GM21529 (cell line): ENCODE measurements at regions not wholly inside any gene's neighbourhood (a gene's known extent, or its start where the extent isn't known, plus 50 kb on each side); places are given as distances from the start of the nearest gene placed in this dataset.
"Not testable (repeated sequence)": the region's sequence is repeated elsewhere in the genome, so short reads cannot be mapped to it uniquely, and the experiment has no call there.

Source experiments
- ATAC-seq: cut with Tn5 transposase; IDR thresholded peaks from one replicate; pipeline ENCODE4 v1.9.1; 2021; ENCODE audit not compliant: unreplicated experiment

DNA sequence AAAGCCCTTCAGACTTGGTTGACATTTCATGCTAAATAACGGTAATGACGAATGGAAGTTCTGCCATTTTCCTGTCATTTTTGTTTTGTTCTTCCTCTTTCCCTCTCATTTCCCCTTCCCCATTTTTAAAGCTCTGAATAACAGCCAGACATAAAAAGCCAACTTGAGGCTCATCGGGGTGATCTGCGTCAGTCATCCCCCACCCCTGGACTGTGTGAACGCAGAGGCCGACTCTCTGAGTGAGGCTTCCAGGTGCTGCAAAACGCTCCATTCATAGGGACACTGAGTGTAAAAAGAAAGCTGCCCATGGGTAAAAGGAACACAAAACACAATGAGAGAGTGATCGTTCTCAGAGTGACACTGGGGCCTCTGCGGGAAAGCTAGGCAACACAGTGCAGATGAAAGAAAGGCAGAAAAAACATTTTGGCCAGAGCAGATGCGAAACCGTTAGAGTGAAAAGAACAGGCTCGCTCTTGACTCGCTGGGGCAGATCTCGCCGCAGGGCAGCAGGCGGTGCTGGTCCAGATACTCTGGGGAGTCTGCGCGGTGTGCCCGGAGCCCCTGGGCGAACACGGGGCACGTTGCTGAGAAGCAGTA, 684.8 kb downstream of the QKI start:
- ATAC-seq: no peak

- ATAC-seq: no peak
Observed at GRCh38 chr6:164098857-164099267, 684.3 kb downstream of the QKI start.

DNA sequence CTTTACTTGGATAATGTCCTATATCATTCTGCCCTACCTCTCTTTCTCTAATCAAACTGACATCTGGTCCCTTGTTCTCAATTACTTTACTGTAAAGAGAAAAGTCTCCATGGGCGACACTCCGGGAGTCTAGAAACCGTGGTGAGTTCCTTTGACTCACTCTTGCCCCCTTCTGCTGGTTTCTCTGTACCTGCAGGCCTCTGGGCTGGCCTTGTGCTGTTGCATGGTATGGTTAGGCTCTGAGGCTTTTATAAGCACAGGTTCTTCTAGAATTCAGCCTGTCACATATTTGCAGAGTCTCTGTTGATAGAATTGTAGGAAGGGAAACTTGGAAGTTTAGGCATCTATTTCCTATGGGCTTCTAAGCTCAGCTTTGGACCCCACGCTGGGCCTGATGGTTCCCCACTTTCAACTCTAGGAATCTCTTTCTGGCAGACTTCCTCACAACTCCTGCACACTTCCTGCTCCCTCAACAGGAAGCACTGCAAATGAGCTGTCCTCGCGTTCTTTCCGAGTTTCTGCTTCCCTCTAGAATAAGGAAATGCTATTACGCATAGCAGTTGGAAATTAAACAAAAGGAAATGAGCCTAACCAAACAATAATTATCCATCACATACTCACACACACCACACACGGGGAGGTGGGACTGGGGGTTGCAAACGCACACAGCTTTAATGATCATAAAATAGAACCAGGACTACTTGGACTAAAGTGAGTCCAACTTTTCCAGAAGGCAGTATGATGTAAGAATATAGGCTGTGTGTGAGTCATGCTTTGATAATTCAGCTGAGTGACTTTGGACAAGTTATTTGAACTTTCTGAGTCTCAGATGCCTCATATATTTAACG, 683.3 kb downstream of the QKI start:
- no peak for ATAC-seq

DNA sequence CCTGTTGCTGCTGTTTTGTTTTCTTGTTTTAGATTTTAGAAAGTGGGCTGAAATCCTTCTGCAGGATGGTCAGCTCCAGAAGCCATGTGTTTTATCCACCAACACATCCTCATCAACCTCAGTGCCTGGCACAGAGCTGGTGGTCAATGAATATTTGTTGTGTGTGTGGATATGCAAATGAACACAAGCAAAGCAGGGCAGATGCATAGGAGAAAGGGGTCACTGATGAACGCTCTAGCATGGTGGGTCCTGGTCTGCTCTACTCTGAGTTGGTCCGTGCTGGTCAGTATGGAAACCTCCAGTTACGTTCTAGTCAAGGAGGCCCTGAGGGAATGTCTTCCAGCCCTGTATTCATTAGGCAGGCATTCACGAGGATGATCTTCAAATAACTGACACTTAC, 682.5 kb downstream of the QKI start:
- ATAC-seq: no peak

DNA sequence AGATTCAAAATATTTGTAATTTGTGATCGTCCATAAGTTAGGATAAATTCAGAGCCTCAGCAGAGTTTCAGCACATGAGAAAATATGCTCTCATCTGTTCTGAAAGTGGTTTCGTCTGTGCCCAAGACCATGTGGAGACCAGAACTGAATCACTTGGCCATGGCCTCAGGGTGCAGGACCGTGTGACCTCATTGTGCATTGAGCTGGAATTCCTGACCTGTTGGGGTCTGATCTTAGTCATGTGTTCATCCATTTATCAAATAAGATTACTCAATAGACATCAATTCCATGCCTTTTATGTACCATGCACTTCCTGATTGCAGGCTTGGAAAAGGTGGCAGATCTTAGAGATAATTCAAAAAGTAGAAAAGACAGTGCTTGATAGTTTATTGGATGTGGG, 680.5 kb downstream of the QKI start:
- no peak for ATAC-seq

GRCh38 chr6:164087870-164088269, 673.4 kb downstream of the QKI start:
- no peak for ATAC-seq

DNA sequence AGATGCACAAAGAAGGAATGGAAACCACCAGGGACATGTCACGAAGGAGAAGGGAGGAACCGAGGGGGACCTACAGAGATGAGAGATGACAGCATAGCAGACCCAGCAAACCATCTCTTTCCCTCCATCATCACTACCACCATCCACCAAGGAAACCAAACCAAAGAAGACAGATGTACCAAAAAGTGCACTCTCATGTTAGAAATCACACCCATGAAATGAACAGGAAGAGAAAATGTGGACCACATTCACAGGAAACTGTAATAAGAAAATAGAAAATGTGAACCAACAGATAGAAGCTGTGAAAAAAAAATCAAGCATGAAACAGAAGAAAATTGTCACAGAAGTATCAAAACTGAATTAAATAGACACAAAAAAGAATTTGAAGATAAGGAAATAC, 672.7 kb downstream of the QKI start:
- no peak for ATAC-seq

DNA sequence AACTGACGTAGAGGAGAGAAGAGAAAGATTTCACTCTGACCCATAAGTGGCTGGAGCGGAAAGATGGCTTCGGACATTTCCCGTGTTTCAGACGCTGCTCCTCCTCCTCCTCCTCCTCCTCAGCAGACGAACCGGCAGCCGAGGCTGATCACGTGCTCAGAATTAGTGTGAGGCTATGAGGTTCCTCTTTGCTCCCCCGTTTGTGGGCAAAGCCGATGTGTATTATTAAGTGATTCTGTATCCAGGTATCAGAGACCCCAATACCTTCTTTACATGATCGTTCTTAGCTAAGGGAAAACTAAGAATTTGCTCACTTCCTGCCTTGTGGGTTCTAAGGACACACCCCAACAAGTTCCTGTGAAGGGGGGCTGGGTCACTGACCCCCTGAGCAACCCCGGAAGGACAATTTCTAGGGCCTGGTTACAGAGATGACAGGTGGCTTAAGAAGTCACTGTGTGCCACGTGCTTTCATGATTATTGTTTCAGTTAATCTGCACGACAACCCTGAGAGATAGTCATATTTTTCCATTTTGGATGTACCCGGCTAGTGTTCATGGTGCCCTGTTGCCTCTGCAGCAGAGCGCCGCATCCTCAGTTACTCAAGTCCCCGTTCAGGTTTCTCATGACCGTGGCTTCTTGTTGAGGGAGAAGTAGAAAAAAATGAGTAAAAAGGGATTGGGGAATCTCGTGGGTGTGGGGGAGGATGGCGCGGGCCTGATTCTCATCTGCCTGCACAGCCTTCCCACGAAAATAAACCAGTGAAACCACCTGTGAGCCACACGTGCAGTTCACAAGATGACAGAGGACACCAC, 671.8 kb downstream of the QKI start:
- no peak for ATAC-seq

DNA sequence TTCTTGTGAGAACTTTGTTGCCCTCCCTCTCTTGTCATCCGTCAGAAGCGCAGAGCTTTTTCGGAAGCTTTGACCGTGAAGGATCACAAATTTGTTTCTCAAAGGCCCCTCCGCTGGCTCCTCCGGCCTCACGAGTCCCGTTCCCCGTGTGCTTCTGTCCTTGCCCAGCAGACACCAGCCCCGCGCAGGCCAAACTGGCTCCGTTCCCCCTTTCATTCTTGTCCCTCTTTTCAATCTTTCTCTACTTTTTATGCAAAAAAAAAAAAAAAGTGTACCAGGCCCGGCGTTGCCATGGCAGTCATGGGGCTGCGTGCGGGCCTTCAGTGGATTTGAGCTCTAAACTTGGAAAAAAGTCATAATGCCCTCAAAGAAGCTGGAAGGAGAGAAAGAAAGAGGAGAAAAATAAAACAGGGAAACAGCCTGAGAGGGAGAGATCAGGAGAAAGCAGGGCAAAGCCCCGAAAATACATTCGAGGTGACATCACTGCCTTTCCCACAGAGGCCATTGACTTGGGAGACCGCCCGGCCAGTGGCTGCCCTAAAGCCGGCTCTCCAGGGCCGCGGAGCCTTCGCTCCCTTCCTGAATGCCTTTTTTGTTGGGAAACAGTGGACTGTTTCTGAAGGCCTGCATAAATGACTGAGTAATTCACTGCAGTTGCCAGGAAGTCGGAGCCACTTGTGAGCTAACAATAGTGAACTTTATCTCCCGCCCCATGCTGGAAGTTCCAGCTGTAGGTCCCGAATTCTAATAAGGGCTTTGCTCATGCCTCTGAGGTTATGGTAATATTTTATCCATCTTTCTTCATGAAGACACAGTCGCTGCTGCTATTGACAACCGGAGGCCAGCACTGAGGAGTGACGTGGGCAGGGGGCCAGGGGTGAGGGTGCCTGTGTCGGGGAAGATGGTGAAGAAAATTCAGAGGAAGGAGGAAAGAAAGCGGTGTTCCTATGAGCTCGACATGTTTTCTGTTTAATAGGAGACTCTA, 670.9 kb downstream of the QKI start:
- no peak for ATAC-seq

DNA sequence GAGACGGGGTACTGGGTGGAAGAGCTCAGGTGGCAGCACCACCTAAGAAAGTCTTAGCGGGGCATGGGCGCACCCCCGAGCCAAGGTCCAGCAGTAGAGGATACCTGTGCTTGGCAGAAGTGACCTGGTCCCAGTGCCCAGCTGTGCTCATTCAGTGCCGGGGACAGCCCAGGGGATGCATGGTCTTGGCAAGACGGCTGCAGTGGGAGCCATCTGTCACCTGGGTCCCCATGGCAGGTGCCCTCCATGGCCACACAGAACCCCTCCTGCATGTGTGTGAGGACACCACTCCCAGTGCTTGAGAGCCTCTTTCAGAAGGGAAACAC, 664.7 kb downstream of the QKI start:
- ATAC-seq: no peak

DNA sequence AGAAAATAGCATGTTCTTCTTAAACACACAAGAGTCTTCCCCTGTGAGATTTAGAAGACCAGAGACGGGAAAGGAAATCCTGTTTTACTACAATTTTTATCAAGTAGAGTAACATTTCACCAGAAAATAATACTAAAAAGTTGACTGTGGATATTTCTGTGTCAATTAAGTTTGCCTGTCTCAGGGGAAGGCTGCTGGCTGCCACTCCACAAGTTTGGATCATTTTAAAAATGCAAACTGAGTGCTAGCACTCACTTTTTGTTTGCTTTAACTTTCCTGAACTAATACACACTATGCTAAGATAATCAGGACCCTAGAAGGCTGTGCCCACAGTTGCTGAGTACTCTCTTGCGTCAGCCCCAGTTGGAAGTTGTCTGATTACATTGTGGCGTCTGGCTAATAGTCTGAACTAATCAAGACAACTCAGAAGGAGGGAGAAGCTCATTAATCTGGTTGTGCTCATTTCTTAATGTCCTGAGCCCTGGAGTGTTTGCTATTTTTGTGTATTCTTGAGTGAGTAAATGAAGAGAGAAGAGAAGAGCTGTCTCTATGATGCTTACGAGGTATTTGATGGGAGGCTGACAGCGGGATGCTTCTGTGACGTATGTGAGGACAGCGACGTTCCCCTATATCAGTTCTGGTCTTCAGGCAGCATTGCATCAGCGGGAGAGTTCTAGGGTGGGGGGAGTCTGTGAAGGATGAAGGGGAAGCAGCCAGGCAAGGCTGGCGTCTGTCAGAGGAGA, 664.2 kb downstream of the QKI start:
- no peak for ATAC-seq

DNA sequence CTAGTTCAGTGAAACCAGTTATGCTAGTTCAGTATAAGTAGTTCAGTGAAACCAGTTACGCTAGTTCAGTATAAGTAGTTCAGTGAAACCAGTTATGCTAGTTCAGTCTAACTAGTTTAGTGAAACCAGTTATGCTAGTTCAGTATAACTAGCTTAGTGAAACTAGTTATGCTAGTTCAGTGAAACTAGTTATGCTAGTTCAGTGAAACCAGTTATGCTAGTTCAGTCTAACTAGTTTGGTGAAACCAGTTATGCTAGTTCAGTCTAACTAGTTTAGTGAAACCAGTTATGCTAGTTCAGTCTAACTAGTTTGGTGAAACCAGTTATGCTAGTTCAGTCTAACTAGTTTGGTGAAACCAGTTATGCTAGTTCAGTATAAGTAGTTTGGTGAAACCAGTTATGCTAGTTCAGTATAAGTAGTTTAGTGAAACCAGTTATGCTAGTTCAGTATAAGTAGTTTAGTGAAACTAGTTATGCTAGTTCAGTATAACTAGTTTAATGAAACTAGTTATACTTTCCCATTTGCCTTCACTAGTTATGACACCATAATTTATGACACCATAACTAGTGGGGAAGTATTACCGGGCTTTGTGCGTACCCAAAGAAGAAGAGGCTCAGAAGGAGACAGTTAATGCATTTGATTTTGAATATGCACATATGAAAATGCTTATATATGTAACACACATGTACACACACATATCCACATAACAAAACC, 662.5 kb downstream of the QKI start:
- not testable (repeated sequence) for ATAC-seq

DNA sequence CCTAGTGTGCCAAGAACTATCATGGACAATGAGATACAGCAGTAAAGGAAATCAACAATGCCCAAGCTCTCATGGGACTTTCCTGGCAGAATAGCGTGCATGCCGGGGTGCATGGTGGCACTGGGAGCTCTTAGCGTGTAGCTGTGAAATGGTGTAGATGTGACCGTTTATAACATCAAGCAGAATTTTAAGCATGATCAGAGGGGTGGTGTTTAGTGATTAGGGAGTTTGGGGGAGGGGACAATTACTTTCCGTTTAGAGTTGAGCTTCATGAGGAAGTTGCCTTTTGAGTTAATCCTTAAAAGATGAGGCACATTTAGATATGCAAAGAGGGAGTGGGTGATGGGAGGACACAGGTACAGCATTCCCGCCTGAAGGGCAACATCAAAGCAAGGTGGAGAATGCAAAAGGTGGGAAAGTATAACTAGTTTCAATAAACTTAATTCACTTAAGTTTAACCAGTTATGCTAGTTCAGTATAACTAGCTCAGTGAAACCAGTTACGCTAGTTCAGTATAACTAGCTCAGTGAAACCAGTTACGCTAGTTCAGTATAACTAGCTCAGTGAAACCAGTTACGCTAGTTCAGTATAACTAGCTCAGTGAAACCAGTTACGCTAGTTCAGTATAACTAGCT, 661.6 kb downstream of the QKI start:
- ATAC-seq: no peak

GRCh38 chr6:164072240-164072666, 657.7 kb downstream of the QKI start:
- ATAC-seq: no peak

GRCh38 chr6:164069350-164069990, 655.0 kb downstream of the QKI start:
- ATAC-seq: no peak

- ATAC-seq: no peak
Observed at GRCh38 chr6:164068527-164068926, 654.0 kb downstream of the QKI start.

- ATAC-seq: no peak
Observed at GRCh38 chr6:164066766-164067165, 652.2 kb downstream of the QKI start.

DNA sequence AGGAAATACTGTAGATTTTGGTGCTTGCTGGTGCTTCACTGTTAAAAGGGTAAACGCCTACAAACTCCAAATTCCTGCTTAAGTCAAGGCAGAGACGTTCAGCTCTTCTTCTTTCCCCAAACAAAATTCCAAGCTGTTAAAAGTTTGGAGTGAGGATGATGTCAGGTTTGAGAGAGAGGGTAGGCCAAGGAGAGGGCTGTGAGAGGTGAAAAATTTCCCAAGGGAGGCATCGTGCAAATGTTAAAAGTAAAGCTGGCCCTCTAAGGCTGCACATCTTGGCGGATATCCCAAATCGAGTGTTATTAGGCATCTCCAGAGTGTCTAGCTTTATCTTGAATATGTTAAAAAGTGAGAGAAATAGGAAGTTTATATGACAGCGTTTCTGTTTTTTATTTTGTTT, 651.8 kb downstream of the QKI start:
- no peak for ATAC-seq
